Panc1 (cell line): ENCODE measurements at regions not wholly inside any gene's neighbourhood (a gene's known extent, or its start where the extent isn't known, plus 50 kb on each side); places are given as distances from the start of the nearest gene placed in this dataset.

Experiments used
- CTCF ChIP-seq: fragments of 450-650 bp; IDR thresholded peaks from 2 replicates; pipeline ENCODE4 v1.5.1; 2017; ENCODE audit warnings: mild to moderate bottlenecking
- POLR2AphosphoS5 ChIP-seq: IDR thresholded peaks from 2 replicates; pipeline ENCODE4 v1.6.1; 2012; ENCODE audit warnings: mild to moderate bottlenecking, low read depth, low read length, moderate library complexity
- REST ChIP-seq, 2 experiments: IDR thresholded peaks; 2 replicates each; pipeline ENCODE4 v1.6.1; 2011 to 2012; ENCODE audit warnings: low read depth in 2 of 2, control low read depth in 1 of 2, low read length in 1 of 2, mild to moderate bottlenecking in 1 of 2, moderate library complexity in 1 of 2; ENCODE audit not compliant: insufficient read depth in 1 of 2
- TCF7L2 ChIP-seq: IDR thresholded peaks from 2 replicates; pipeline ENCODE4 v1.6.1; 2011; ENCODE audit warnings: mild to moderate bottlenecking, low read depth, low read length, inconsistent platforms

GRCh38 chr3:31145062-31145461, 250.6 kb upstream of the GADL1 start:
- TF ChIP-seq POLR2AphosphoS5: no peak
- no peak for TF ChIP-seq CTCF
- TF ChIP-seq TCF7L2: no peak
- peak in 1 of 2 experiments; percentile 19; a peak in 1 of 4 replicates for TF ChIP-seq REST (IDR thresholded peaks at IDR 0.05; ENCODE audit: insufficient read depth in 1 of 2, low read depth in 2 of 2, low read length in 1 of 2)
